WTC11 (cell line): ENCODE measurements at regions not wholly inside any gene's neighbourhood (a gene's known extent, or its start where the extent isn't known, plus 50 kb on each side); places are given as distances from the start of the nearest gene placed in this dataset.

Source experiments
- ATAC-seq: fragments of 200-7000 bp; cut with Tn5 transposase; 2 replicates; pipeline ENCODE4 v1.10.0; 2021; ENCODE audit warnings: mild to moderate bottlenecking, moderate library complexity
- CTCF ChIA-PET: fragments of 300-600 bp; sonication (Branson Sonifier 250); formaldehyde crosslinking; loops from one replicate; lab custom pipeline; 2021; ENCODE audit warnings: antibody characterized with exemption; lab: Charles Lee
- POLR2A ChIA-PET: fragments of 350-600 bp; sonication (Branson Sonifier 250); formaldehyde crosslinking; loops from one replicate; lab custom pipeline; 2021; ENCODE audit warnings: antibody characterized with exemption; lab: Charles Lee
- DNase-seq: peaks from one replicate; pipeline ENCODE4 v3.0.0; 2021; ENCODE audit warnings: low spot score
- H3K27ac Mint-ChIP-seq: 2 replicates; pipeline ENCODE4 v1.8.0; 2021; ENCODE audit warnings: mixed read lengths
- H3K27me3 Mint-ChIP-seq: 2 replicates; pipeline ENCODE4 v1.8.0; 2021; ENCODE audit warnings: low read depth, mild to moderate bottlenecking, moderate library complexity, mixed read lengths
- H3K36me3 Mint-ChIP-seq: 2 replicates; pipeline ENCODE4 v1.8.0; 2021; ENCODE audit warnings: mixed read lengths
- H3K4me1 Mint-ChIP-seq: 2 replicates; pipeline ENCODE4 v1.8.0; 2022; ENCODE audit warnings: mixed read lengths
- H3K4me3 Mint-ChIP-seq: 2 replicates; pipeline ENCODE4 v1.8.0; 2021; ENCODE audit warnings: mild to moderate bottlenecking, moderate library complexity, mixed read lengths
- H3K9me3 Mint-ChIP-seq: 2 replicates; pipeline ENCODE4 v1.8.0; 2021; ENCODE audit warnings: mixed read lengths
- AR ChIP-seq: fragments of 250-450 bp; sonication (Bioruptor Pico); IDR thresholded peaks from 2 replicates; pipeline ENCODE4 v1.9.0; 2021; ENCODE audit warnings: mild to moderate bottlenecking
- ATF1 ChIP-seq: sonication (generic); formaldehyde crosslinking; IDR thresholded peaks from 2 replicates; pipeline ENCODE4 v1.8.1; 2023; ENCODE audit warnings: mild to moderate bottlenecking, moderate library complexity, missing genetic modification reagents
- ATF6 ChIP-seq: sonication (generic); formaldehyde crosslinking; IDR thresholded peaks from 2 replicates; pipeline ENCODE4 v1.8.1; 2023; ENCODE audit warnings: mild to moderate bottlenecking, missing genetic modification reagents
- CBFB ChIP-seq: sonication (generic); formaldehyde crosslinking; IDR thresholded peaks from 2 replicates; pipeline ENCODE4 v1.8.1; 2022; ENCODE audit warnings: mild to moderate bottlenecking, low read depth, missing genetic modification reagents
- CREB1 ChIP-seq: sonication (generic); formaldehyde crosslinking; IDR thresholded peaks from 2 replicates; pipeline ENCODE4 v1.8.0; 2023; ENCODE audit warnings: mild to moderate bottlenecking, missing genetic modification reagents
- CREM ChIP-seq: sonication (generic); formaldehyde crosslinking; IDR thresholded peaks from 2 replicates; pipeline ENCODE4 v1.8.1; 2022; ENCODE audit warnings: mild to moderate bottlenecking, missing genetic modification reagents, moderate library complexity
- E2F4 ChIP-seq: sonication (generic); formaldehyde crosslinking; IDR thresholded peaks from 2 replicates; pipeline ENCODE4 v1.8.1; 2022; ENCODE audit warnings: low read depth, mild to moderate bottlenecking, moderate library complexity, missing genetic modification reagents, borderline replicate concordance
- E2F5 ChIP-seq: sonication (generic); formaldehyde crosslinking; IDR thresholded peaks from 2 replicates; pipeline ENCODE4 v1.8.1; 2022; ENCODE audit warnings: mild to moderate bottlenecking, moderate library complexity, missing genetic modification reagents
- ESRRA ChIP-seq: sonication (generic); formaldehyde crosslinking; IDR thresholded peaks from 2 replicates; pipeline ENCODE4 v1.8.1; 2022; ENCODE audit warnings: mild to moderate bottlenecking, missing genetic modification reagents, borderline replicate concordance
- ETV6 ChIP-seq: sonication (generic); formaldehyde crosslinking; IDR thresholded peaks from 2 replicates; pipeline ENCODE4 v1.8.1; 2022; ENCODE audit warnings: mild to moderate bottlenecking, missing genetic modification reagents
- HMGXB4 ChIP-seq: sonication (generic); formaldehyde crosslinking; IDR thresholded peaks from 2 replicates; pipeline ENCODE4 v1.8.1; 2023; ENCODE audit warnings: mild to moderate bottlenecking, moderate library complexity, missing genetic modification reagents
- IRF1 ChIP-seq: sonication (generic); formaldehyde crosslinking; IDR thresholded peaks from 2 replicates; pipeline ENCODE4 v1.8.0; 2023; ENCODE audit warnings: missing genetic modification reagents
- IRF2 ChIP-seq: sonication (generic); formaldehyde crosslinking; IDR thresholded peaks from 2 replicates; pipeline ENCODE4 v1.8.0; 2022; ENCODE audit warnings: low read depth, missing genetic modification reagents, borderline replicate concordance
- PRDM15 ChIP-seq: sonication (generic); formaldehyde crosslinking; IDR thresholded peaks from 2 replicates; pipeline ENCODE4 v1.8.0; 2022; ENCODE audit warnings: missing genetic modification reagents
- USF2 ChIP-seq: sonication (generic); formaldehyde crosslinking; IDR thresholded peaks from 2 replicates; pipeline ENCODE4 v1.8.1; 2023; ENCODE audit warnings: mild to moderate bottlenecking, missing genetic modification reagents, moderate library complexity
- ZNF232 ChIP-seq: sonication (generic); formaldehyde crosslinking; IDR thresholded peaks from 2 replicates; pipeline ENCODE4 v1.8.0; 2022; ENCODE audit warnings: mild to moderate bottlenecking, missing genetic modification reagents
- ZNF396 ChIP-seq: fragments of 250-450 bp; sonication (Bioruptor Pico); IDR thresholded peaks from 2 replicates; pipeline ENCODE4 v1.8.0; 2021; ENCODE audit warnings: mild to moderate bottlenecking, moderate library complexity, borderline replicate concordance
- ZSCAN18 ChIP-seq: fragments of 250-450 bp; sonication (Bioruptor Pico); IDR thresholded peaks from 2 replicates; pipeline ENCODE4 v2.1.2; 2022; ENCODE audit warnings: mild to moderate bottlenecking, moderate library complexity

- no peak for TF ChIP-seq HMGXB4 (CRISPR knock-in tag)
Measured at GRCh38 chr1:80594013-80594412, 1206.7 kb upstream of the ADGRL2 start (continued).

GRCh38 chr1:80593197-80593596 is 1207.5 kb upstream of the ADGRL2 start:
- peaks cover 59% of the 10 kb centered on the region for H3K9me3 Mint-ChIP-seq
- POLR2A ChIA-PET: no interaction called here
- no peak overlapping the region for H3K4me3 Mint-ChIP-seq
- peaks cover 5% of the 10 kb centered on the region for H3K4me1 Mint-ChIP-seq
- no peak overlapping the region for H3K27ac Mint-ChIP-seq
- ATAC-seq (no peak), DNase-seq (no peak)
- peaks cover 51% of the 10 kb centered on the region for H3K36me3 Mint-ChIP-seq
- CTCF ChIA-PET: no interaction called here
- TF ChIP-seq CBFB (CRISPR knock-in tag) (no peak), ATF6 (CRISPR knock-in tag) (no peak), ZNF232 (no peak), E2F5 (CRISPR knock-in tag) (no peak), ETV6 (CRISPR knock-in tag) (no peak), IRF2 (CRISPR knock-in tag) (no peak), ESRRA (CRISPR knock-in tag) (no peak), ZSCAN18 (no peak), CREM (CRISPR knock-in tag) (no peak), CREB1 (no peak)
- H3K27me3 Mint-ChIP-seq: no peaks in the 10 kb centered on the region

GRCh38 chr1:80582980-80583379 is 1217.8 kb upstream of the ADGRL2 start:
- no peaks in the 10 kb centered on the region for H3K4me1 Mint-ChIP-seq
- ChIA-PET POLR2A (no interaction called here), CTCF (no interaction called here)
- no peaks in the 10 kb centered on the region for H3K27me3 Mint-ChIP-seq
- H3K36me3 Mint-ChIP-seq: peaks cover 18% of the 10 kb centered on the region
- H3K27ac Mint-ChIP-seq: no peak overlapping the region
- DNase-seq (no peak), ATAC-seq (no peak)
- H3K9me3 Mint-ChIP-seq: peaks cover 26% of the 10 kb centered on the region
- H3K4me3 Mint-ChIP-seq: no peak overlapping the region
- TF ChIP-seq PRDM15 (CRISPR knock-in tag) (no peak), E2F4 (CRISPR knock-in tag) (no peak), USF2 (no peak), CBFB (CRISPR knock-in tag) (no peak), IRF1 (CRISPR knock-in tag) (no peak), AR (CRISPR knock-in tag) (no peak), ZNF396 (CRISPR knock-in tag) (no peak), ATF1 (CRISPR knock-in tag) (no peak)
